GM23338 (cell line): ENCODE measurements at regions not wholly inside any gene's neighbourhood (a gene's known extent, or its start where the extent isn't known, plus 50 kb on each side); places are given as distances from the start of the nearest gene placed in this dataset.

Experiments used
- ATAC-seq: fragments of 200-7000 bp; cut with Tn5 transposase; 3 replicates; pipeline ENCODE4 v1.9.1; 2020
- DNase-seq: peaks from one replicate; pipeline ENCODE4 v3.0.0-alpha.2; 2015; ENCODE audit warnings: low spot score
- H2AFZ ChIP-seq: fragments of 200-600 bp; sonication (generic); 2 replicates; pipeline ENCODE4 v1.8.0; 2016; ENCODE audit warnings: antibody characterized with exemption, mild to moderate bottlenecking, moderate library complexity
- H3F3A ChIP-seq: fragments of 200-600 bp; sonication (generic); replicated peaks from 2 replicates; pipeline ENCODE4 v1.8.0; 2017; ENCODE audit warnings: antibody characterized with exemption, mixed run types, low read depth
- H3K27ac ChIP-seq: fragments of 200-600 bp; sonication (generic); 2 replicates; pipeline ENCODE4 v1.6.1; 2016; ENCODE audit warnings: low read depth
- H3K27me3 ChIP-seq: fragments of 200-600 bp; sonication (generic); 2 replicates; pipeline ENCODE4 v1.8.0; 2016; ENCODE audit warnings: mild to moderate bottlenecking, mixed run types, moderate library complexity; ENCODE audit not compliant: insufficient read depth
- H3K36me3 ChIP-seq: fragments of 200-600 bp; sonication (generic); 2 replicates; pipeline ENCODE4 v1.8.0; 2016; ENCODE audit warnings: mild to moderate bottlenecking; ENCODE audit not compliant: insufficient read depth
- H3K4me1 ChIP-seq: fragments of 200-600 bp; sonication (generic); 2 replicates; pipeline ENCODE4 v1.8.0; 2016; ENCODE audit warnings: mild to moderate bottlenecking, moderate library complexity; ENCODE audit not compliant: insufficient read depth
- H3K4me2 ChIP-seq: fragments of 200-600 bp; sonication (generic); 2 replicates; pipeline ENCODE4 v1.7.1; 2017; ENCODE audit warnings: mixed run types
- H3K4me3 ChIP-seq: fragments of 200-600 bp; sonication (generic); 2 replicates; pipeline ENCODE4 v1.6.1; 2016; ENCODE audit warnings: mixed run types
- H3K79me2 ChIP-seq: fragments of 200-600 bp; sonication (generic); replicated peaks from 2 replicates; pipeline ENCODE4 v1.8.0; 2017; ENCODE audit warnings: mild to moderate bottlenecking; ENCODE audit not compliant: insufficient read depth
- H3K9me2 ChIP-seq: fragments of 200-600 bp; sonication (generic); 2 replicates; pipeline ENCODE4 v1.8.0; 2017; ENCODE audit not compliant: insufficient read depth
- H4K20me1 ChIP-seq: fragments of 200-600 bp; sonication (generic); replicated peaks from 2 replicates; pipeline ENCODE4 v1.8.0; 2017; ENCODE audit warnings: mild to moderate bottlenecking; ENCODE audit not compliant: insufficient read depth
- H3K27ac Mint-ChIP-seq: 2 replicates; pipeline ENCODE4 v1.8.0; 2020; ENCODE audit warnings: inconsistent platforms, mild to moderate bottlenecking, moderate library complexity, mixed read lengths
- H3K27me3 Mint-ChIP-seq: 3 replicates; pipeline ENCODE4 v1.8.0; 2022; ENCODE audit warnings: low read depth, mild to moderate bottlenecking, moderate library complexity, mixed read lengths, inconsistent platforms; ENCODE audit not compliant: insufficient read depth, poor library complexity
- H3K36me3 Mint-ChIP-seq: 3 replicates; pipeline ENCODE4 v1.8.0; 2021; ENCODE audit warnings: low read depth, mild to moderate bottlenecking, inconsistent platforms, moderate library complexity, mixed read lengths
- H3K4me1 Mint-ChIP-seq: 3 replicates; pipeline ENCODE4 v1.8.0; 2020; ENCODE audit warnings: mild to moderate bottlenecking, inconsistent platforms, mixed read lengths
- H3K4me3 Mint-ChIP-seq: 3 replicates; pipeline ENCODE4 v1.8.0; 2021; ENCODE audit warnings: moderate library complexity, mild to moderate bottlenecking, inconsistent platforms, mixed read lengths
- H3K9me3 Mint-ChIP-seq: 3 replicates; pipeline ENCODE4 v1.8.0; 2020; ENCODE audit warnings: moderate library complexity, mild to moderate bottlenecking, inconsistent platforms, mixed read lengths
- EZH2 ChIP-seq: fragments of 200-600 bp; sonication (generic); IDR thresholded peaks from one replicate; pipeline ENCODE4 v1.8.0; 2017; ENCODE audit warnings: antibody characterized with exemption, mild to moderate bottlenecking, low read depth; ENCODE audit not compliant: unreplicated experiment
- EZH2phosphoT487 ChIP-seq: fragments of 200-600 bp; sonication (generic); IDR thresholded peaks from one replicate; pipeline ENCODE4 v1.8.1; 2018; ENCODE audit warnings: antibody characterized with exemption; ENCODE audit not compliant: unreplicated experiment
- NANOG ChIP-seq: IDR thresholded peaks from 2 replicates; pipeline ENCODE4 v1.6.1; 2016; ENCODE audit warnings: antibody characterized with exemption, borderline replicate concordance
- POLR2AphosphoS5 ChIP-seq: IDR thresholded peaks from 2 replicates; pipeline ENCODE4 v1.6.1; 2016; ENCODE audit warnings: antibody characterized with exemption, low read depth
- STAT1 ChIP-seq: IDR thresholded peaks from one replicate; pipeline ENCODE4 v1.6.1; 2016; ENCODE audit warnings: antibody characterized with exemption; ENCODE audit not compliant: unreplicated experiment
- ZNF114 ChIP-seq: fragments of 250-450 bp; sonication (Bioruptor Pico); IDR thresholded peaks from 2 replicates; pipeline ENCODE4 v1.5.0; 2020; ENCODE audit warnings: mild to moderate bottlenecking, moderate library complexity
- ZNF331 ChIP-seq: fragments of 250-450 bp; sonication (Bioruptor Pico); IDR thresholded peaks from 2 replicates; pipeline ENCODE4 v1.5.0; 2020; ENCODE audit warnings: low read depth, mild to moderate bottlenecking, moderate library complexity
- TF ChIP-seq, protein P1 (sequence below): fragments of 250-450 bp; sonication (Bioruptor Pico); IDR thresholded peaks from 2 replicates; pipeline ENCODE4 v1.5.0; 2020; ENCODE audit warnings: mild to moderate bottlenecking, moderate library complexity
- TF ChIP-seq, protein P2 (sequence below): IDR thresholded peaks from one replicate; pipeline ENCODE4 v1.6.1; 2018; ENCODE audit warnings: antibody characterized with exemption; ENCODE audit not compliant: unreplicated experiment
- TF ChIP-seq, protein P3 (sequence below), 2 experiments: fragments of 200-600 bp in 1 of 2; sonication (generic) in 1 of 2; conservative IDR thresholded peaks; 2 replicates each; pipeline versions ENCODE4 v1.5.1 to v1.6.1; 2016 to 2017; ENCODE audit warnings: antibody characterized with exemption in 2 of 2, low read depth in 2 of 2, mild to moderate bottlenecking in 2 of 2, moderate library complexity in 1 of 2
- TF ChIP-seq, protein P4 (sequence below): IDR thresholded peaks from 2 replicates; pipeline ENCODE4 v1.6.1; 2016; ENCODE audit warnings: antibody characterized with exemption

DNA sequence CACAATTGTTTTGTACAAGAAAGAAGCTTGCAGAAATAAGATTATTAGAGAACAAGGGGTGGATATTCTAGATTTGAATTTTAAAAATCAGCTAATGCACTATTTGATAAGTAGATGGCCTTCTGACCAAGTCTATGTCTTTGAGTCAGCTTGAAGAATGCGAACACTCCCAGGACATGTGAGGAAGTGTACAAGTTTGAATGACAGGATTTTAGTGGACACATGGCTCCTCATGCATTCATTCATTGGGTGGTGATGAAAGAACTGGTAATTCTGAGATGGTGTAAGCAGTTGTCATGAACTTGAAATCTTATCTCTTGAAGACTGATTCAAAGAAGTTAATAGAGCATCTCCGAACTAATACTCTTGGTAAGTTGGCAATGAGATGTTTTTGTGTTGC is 548.2 kb upstream of the CNKSR2 start:
- Histone ChIP-seq H3K9me2 (no peaks in the 10 kb centered on the region), H3K4me3 (no peak overlapping the region), H3K4me1 (no peaks in the 10 kb centered on the region), H3K79me2 (no peaks in the 10 kb centered on the region), H3K27ac (no peak overlapping the region), H2AFZ (no peak overlapping the region), H3K36me3 (no peaks in the 10 kb centered on the region), H3K27me3 (no peaks in the 10 kb centered on the region), H4K20me1 (no peaks in the 10 kb centered on the region), H3F3A (no peaks in the 10 kb centered on the region), H3K4me2 (no peak overlapping the region)
- ATAC-seq (no peak), DNase-seq (no peak)
- no peaks in the 10 kb centered on the region for H3K36me3 Mint-ChIP-seq
- no peaks in the 10 kb centered on the region for H3K4me1 Mint-ChIP-seq
- no peak overlapping the region for H3K27ac Mint-ChIP-seq
- no peak overlapping the region for H3K4me3 Mint-ChIP-seq
- no peaks in the 10 kb centered on the region for H3K9me3 Mint-ChIP-seq
- H3K27me3 Mint-ChIP-seq = no peaks in the 10 kb centered on the region
- TF ChIP-seq POLR2AphosphoS5 = no peak
- TF ChIP-seq, protein P1, sequence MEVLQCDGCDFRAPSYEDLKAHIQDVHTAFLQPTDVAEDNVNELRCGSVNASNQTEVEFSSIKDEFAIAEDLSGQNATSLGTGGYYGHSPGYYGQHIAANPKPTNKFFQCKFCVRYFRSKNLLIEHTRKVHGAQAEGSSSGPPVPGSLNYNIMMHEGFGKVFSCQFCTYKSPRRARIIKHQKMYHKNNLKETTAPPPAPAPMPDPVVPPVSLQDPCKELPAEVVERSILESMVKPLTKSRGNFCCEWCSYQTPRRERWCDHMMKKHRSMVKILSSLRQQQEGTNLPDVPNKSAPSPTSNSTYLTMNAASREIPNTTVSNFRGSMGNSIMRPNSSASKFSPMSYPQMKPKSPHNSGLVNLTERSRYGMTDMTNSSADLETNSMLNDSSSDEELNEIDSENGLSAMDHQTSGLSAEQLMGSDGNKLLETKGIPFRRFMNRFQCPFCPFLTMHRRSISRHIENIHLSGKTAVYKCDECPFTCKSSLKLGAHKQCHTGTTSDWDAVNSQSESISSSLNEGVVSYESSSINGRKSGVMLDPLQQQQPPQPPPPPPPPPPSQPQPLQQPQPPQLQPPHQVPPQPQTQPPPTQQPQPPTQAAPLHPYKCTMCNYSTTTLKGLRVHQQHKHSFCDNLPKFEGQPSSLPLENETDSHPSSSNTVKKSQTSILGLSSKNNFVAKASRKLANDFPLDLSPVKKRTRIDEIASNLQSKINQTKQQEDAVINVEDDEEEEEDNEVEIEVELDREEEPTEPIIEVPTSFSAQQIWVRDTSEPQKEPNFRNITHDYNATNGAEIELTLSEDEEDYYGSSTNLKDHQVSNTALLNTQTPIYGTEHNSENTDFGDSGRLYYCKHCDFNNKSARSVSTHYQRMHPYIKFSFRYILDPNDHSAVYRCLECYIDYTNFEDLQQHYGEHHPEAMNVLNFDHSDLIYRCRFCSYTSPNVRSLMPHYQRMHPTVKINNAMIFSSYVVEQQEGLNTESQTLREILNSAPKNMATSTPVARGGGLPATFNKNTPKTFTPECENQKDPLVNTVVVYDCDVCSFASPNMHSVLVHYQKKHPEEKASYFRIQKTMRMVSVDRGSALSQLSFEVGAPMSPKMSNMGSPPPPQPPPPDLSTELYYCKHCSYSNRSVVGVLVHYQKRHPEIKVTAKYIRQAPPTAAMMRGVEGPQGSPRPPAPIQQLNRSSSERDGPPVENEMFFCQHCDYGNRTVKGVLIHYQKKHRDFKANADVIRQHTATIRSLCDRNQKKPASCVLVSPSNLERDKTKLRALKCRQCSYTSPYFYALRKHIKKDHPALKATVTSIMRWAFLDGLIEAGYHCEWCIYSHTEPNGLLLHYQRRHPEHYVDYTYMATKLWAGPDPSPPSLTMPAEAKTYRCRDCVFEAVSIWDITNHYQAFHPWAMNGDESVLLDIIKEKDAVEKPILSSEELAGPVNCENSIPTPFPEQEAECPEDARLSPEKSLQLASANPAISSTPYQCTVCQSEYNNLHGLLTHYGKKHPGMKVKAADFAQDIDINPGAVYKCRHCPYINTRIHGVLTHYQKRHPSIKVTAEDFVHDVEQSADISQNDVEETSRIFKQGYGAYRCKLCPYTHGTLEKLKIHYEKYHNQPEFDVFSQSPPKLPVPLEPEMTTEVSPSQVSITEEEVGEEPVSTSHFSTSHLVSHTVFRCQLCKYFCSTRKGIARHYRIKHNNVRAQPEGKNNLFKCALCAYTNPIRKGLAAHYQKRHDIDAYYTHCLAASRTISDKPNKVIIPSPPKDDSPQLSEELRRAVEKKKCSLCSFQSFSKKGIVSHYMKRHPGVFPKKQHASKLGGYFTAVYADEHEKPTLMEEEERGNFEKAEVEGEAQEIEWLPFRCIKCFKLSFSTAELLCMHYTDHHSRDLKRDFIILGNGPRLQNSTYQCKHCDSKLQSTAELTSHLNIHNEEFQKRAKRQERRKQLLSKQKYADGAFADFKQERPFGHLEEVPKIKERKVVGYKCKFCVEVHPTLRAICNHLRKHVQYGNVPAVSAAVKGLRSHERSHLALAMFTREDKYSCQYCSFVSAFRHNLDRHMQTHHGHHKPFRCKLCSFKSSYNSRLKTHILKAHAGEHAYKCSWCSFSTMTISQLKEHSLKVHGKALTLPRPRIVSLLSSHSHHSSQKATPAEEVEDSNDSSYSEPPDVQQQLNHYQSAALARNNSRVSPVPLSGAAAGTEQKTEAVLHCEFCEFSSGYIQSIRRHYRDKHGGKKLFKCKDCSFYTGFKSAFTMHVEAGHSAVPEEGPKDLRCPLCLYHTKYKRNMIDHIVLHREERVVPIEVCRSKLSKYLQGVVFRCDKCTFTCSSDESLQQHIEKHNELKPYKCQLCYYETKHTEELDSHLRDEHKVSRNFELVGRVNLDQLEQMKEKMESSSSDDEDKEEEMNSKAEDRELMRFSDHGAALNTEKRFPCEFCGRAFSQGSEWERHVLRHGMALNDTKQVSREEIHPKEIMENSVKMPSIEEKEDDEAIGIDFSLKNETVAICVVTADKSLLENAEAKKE (CRISPR knock-in tag) = no peak
- TF ChIP-seq, protein P2, sequence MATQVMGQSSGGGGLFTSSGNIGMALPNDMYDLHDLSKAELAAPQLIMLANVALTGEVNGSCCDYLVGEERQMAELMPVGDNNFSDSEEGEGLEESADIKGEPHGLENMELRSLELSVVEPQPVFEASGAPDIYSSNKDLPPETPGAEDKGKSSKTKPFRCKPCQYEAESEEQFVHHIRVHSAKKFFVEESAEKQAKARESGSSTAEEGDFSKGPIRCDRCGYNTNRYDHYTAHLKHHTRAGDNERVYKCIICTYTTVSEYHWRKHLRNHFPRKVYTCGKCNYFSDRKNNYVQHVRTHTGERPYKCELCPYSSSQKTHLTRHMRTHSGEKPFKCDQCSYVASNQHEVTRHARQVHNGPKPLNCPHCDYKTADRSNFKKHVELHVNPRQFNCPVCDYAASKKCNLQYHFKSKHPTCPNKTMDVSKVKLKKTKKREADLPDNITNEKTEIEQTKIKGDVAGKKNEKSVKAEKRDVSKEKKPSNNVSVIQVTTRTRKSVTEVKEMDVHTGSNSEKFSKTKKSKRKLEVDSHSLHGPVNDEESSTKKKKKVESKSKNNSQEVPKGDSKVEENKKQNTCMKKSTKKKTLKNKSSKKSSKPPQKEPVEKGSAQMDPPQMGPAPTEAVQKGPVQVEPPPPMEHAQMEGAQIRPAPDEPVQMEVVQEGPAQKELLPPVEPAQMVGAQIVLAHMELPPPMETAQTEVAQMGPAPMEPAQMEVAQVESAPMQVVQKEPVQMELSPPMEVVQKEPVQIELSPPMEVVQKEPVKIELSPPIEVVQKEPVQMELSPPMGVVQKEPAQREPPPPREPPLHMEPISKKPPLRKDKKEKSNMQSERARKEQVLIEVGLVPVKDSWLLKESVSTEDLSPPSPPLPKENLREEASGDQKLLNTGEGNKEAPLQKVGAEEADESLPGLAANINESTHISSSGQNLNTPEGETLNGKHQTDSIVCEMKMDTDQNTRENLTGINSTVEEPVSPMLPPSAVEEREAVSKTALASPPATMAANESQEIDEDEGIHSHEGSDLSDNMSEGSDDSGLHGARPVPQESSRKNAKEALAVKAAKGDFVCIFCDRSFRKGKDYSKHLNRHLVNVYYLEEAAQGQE = no peak
- TF ChIP-seq ZNF114 (CRISPR knock-in tag) = no peak
- TF ChIP-seq ZNF331 (CRISPR knock-in tag) = no peak
- TF ChIP-seq EZH2phosphoT487 = no peak
- no peak for TF ChIP-seq NANOG
- TF ChIP-seq STAT1 = no peak
- no peak for TF ChIP-seq EZH2
- TF ChIP-seq, protein P3, sequence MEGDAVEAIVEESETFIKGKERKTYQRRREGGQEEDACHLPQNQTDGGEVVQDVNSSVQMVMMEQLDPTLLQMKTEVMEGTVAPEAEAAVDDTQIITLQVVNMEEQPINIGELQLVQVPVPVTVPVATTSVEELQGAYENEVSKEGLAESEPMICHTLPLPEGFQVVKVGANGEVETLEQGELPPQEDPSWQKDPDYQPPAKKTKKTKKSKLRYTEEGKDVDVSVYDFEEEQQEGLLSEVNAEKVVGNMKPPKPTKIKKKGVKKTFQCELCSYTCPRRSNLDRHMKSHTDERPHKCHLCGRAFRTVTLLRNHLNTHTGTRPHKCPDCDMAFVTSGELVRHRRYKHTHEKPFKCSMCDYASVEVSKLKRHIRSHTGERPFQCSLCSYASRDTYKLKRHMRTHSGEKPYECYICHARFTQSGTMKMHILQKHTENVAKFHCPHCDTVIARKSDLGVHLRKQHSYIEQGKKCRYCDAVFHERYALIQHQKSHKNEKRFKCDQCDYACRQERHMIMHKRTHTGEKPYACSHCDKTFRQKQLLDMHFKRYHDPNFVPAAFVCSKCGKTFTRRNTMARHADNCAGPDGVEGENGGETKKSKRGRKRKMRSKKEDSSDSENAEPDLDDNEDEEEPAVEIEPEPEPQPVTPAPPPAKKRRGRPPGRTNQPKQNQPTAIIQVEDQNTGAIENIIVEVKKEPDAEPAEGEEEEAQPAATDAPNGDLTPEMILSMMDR (conservative IDR thresholded peaks at IDR 0.05; ENCODE audit: low read depth in 2 of 2) = no peak
- TF ChIP-seq, protein P4, sequence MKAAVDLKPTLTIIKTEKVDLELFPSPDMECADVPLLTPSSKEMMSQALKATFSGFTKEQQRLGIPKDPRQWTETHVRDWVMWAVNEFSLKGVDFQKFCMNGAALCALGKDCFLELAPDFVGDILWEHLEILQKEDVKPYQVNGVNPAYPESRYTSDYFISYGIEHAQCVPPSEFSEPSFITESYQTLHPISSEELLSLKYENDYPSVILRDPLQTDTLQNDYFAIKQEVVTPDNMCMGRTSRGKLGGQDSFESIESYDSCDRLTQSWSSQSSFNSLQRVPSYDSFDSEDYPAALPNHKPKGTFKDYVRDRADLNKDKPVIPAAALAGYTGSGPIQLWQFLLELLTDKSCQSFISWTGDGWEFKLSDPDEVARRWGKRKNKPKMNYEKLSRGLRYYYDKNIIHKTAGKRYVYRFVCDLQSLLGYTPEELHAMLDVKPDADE = no peak
